NCI-H69 (cell line): ENCODE measurements at regions not wholly inside any gene's neighbourhood (a gene's known extent, or its start where the extent isn't known, plus 50 kb on each side); places are given as distances from the start of the nearest gene placed in this dataset.

Source experiments
- DNase-seq: peaks from one replicate; lab custom pipeline; 2025; lab: John Stamatoyannopoulos, UW

DNA sequence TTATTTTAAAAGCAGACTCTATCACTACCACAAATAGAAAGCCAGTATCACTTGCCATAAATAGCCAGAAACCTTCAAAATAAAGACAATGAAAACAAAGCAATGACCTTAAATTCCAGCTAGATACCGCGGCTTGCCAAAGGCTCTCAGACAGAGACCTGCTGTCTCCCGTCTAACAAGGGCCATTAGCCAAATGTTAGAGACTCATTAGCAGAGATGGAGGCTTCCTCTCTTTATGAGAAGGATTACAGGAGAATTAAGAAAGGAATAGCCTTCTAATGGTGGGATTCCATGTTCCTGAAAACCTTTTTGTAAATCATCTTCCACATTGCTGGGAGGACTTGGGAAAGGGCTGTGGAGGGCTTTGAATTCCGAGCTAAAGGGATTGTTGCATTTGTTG is 206.7 kb downstream of the AACS start:
- DNase-seq: no peak

DNA sequence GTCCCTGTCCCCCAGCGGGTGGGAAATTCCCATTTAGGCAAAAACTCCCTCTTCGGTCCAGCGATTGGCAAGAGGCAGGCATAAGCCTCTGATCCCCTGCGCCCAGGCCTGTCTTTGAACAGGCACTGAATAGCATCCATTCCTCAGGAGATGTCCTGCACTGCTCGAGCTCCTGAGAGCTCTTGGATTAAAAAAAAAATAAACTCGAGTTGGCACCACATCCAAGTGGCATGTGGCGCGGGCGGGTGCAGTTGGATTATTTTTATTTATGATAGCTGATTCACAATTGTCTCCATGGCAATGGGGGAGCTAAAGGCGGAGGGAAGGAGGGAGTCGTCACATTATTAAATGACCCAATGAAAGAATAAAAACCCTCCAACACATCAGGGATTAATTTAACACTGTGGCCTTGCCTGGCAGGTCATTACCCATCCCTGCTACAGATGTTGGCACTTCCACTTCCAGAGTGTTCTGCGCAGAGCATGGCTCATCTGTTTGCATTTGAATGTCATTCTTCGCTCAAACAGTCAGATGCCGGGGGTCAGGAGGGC is 207.2 kb downstream of the AACS start:
- no peak for DNase-seq

DNA sequence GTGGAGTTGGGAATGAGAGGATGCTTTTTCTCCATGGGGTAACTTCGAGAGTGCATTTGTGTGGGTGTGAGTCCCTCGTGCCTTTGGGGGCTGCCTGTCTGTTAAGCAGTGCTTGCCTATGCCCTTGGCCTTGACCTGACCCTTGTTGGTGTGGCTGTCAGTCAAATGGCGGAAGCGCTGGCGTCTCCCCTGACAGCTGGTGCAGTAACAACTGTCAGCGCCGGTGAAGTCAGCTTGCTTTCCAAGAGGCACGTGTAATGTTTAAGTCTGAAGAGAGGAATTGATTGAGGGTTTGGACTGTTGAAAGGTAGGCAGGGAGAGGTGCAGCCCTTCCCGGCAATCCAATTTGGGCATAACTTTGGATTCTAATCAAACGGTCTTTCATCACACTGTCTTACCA is 211.3 kb downstream of the AACS start:
- DNase-seq: no peak

DNA sequence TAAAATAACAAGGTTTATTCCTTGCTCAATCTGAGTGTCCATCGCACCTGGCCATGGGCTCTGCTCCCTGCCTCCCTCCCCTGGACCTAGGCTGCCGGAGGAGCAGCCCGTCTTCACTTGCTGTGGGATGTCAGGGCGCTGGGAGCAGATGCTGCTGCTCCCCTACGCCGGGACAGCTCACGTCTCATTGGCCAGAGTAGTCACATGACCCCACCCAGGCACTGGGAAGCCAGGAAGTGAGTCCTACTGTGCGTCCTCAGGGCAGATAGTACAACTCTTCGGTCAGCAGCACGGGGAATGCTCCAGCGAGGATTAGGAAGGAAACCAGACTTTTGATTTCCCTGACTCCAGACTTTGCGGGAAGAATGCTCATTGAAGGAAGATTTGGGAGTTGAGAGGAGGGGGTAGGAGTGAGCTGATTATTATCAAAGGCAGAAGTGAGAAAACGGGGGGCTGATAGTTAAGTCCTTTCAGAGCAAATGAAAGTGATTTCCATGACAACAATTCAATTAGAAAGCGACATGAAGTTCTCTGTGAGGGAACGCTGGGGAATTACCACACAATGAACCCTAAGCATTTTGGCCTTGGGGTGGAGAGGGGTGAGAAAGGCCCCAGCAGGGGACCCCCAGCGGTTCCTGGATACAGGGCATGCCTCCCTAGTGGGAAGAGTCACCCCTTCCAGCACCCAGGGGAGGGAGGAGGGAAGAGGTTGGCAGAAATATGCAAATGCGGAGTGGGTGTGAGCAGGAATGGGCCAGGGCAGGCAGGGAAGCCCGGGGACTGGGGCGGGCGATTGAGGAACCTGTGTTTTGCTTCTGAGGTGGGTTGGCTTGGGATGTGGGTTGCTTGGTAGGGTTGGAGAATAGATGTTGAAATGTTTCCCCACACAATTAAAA is 215.5 kb downstream of the AACS start:
- no peak for DNase-seq

DNA sequence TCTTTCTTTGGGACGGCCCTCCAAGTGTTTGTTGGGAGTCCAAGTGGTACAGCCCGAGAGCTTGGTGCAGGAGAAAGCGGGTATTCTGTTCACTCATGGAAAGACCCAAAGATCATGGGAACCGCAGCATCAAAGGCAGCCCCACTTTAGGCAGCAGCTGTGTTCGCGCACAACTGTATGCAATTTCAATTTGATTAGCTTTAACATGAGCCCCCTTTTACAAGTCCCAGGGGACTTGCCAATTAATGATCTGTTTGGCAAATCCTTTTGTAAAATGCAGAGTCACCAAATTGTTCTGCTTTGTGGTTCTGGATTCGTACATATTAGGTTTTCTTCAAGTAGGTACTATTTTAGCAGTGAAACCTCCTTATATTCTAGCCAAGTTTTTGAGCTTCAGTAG is 217.7 kb downstream of the AACS start:
- DNase-seq: no peak

DNA sequence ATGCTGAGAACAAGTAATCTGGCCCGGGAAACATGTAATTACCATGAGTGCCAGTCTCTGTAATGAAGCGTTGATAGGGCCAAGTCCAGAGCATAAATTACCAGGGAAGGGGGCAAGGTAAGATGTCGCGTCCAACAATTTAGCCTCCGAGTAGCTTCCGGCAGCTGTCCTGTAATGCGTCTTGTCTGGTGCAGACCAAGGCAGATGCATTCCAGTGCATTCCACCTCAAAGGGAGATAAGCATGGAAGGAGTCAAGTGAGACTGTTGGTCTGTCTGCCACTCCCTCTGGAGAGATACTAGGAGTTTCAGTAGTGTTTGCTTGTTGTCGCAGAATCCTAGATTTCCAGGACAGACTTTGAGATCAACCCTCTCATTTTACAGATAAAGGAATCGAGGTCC is 218.3 kb downstream of the AACS start:
- DNase-seq: peak; percentile 24

DNA sequence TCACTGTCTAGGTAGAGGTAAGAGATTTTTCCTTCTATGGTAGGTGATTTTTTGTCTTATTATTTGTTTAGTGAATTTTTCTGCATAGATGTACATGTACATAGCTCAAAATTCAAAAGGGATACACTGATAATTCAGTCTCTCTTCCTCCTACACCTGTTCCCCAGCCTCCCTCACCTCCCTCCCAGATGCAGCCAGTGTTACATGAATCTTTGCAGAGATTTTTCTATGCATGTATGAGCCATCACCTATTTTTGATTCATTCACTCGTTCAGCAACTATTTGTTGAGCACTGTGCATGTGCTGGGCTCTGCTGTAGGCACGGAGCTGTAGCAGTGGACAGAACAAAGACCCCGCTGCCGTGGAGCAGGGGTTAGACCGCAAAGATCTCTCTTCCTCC is 218.9 kb downstream of the AACS start:
- DNase-seq: no peak

DNA sequence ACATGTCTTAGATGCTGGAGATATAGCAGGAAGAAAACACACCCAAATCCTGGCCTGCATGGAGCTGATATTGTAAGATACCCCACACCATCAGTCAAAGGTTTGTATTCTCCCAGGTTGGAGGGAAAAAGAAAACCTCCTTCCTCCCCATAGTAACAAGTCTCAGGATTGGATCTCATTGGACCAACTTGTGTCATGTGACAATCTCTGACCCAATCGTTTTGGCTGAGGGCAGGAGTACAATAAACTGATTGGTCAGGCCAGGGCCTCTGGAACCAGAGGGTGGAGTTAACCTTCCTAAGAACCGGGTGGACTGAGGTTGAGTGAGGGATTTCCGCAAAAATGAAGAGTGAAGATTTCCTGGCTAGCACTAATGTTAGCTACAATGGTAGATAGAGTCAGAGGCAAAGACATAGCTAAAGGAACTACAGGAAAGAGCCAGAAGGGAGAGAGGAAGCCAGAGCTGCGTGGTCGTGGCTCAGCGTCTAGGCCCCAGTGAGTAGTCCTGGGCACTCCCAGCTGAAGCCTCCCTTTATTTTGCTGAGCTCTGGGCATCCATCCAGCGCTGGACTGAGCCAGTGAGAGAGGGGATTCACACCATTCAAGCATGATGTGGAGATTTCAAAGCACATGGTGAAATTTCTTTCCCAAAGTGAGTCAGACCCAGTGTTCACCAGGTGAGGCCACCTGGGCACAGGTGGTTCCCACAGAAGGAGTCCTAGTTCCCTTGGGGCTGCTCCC is 219.9 kb downstream of the AACS start:
- DNase-seq: no peak

DNA sequence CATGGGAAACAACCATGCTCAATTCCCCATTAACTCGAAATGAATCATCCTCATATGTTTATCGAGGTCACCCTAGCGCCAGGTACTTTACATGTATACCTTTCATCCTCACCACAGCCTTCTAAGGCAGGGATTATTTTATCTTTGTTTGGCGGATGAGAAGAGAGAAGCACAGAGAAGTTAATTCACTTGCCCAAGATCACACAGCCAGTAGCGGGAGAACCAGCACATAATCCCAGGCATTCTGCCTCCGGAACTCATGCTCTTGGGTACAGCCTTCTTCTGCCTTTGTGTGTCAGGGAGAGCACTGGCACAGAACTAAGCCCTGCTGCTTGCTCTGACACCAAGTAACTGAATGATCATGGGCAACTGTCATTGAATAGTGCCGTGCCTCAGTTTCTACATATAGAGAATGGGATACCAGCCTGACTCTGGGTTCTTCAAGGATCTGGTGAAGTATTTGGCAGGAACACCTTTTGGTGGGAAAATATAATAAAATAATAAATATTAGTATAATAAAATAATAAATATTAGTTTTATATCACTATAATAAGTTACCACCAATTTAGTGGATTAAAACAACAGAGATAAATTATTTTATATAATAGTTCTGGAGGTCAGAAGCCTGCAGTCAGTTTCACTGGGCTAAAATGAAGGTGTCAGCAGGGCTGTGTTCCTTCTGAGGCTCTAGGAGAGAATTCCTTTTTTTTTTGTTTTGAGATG is 220.9 kb downstream of the AACS start:
- DNase-seq: no peak

DNA sequence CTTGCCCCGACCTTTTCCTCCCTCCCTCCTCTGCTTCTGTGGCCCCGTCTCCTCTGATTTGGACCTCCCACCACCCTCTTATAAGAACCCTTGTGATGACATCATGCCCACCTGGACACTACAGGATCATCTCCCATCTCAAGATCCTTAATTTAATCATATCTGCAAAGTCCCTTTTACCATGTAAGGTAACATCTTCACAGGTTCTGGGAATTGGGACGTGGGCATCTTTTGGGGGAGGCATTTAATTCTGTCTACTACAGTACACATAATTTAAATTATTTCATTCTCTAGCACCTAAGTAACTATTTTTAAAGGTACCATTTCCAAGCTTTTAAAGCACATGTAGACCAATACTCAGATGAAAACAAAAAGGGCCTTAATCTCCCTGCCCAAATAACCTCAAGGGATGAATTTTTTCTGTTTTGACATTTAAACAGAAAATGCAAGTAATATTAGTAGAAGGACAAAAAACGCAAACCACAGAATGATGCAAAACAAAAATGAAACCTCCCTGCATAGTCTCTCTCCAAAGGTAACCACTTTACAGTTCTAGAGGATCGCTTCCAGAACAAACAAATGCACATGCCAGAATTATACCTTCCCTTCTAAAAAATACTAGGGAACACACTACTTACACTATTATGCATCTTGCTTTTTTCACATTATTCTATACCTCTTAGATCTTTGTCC is 222.1 kb downstream of the AACS start:
- no peak for DNase-seq

DNA sequence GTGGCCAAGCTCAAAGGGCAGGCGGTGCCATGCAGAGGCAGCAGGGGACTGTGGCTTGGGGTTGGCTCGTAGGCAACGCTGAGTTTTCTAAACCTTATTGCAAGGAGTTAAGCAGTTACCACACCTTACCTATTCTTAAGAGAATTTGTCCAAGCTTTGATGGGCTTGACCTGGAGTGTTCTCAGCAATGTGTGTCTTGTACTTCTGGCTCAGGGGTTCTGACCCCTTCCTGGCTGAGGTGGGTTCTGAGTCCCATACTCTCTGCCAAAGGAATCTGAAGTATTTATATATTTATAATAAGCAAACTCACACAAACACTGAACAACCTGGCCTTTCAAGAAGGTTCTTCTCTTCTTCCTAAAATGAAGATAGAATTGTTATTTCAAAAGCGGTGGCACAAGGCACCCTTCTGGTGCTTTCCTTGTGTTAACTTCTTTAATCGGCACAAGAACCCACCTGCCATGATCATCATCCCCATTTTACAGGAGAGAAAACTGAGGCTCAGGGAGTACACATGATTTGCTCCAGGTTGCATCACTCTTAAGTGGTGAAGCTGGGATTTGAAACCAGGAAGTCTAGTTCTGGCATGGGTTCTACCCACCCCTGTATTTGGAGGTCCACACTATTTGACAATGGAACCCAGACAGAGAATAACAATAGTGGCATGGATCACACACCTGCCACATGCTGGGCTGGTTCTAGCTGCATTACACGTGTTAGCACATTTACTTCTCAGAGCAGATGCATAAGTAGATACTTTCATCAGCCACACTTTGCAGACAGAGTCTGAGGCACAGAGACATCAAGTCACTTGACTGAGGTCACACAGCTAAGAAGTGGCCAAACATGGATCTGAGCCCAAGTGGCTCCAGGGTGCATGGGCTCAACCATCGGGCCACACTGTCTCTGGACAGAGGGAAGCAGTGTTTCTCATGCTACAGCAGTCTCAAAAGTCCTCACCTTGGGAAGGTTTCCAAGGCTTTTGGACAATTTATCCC is 224.0 kb downstream of the AACS start:
- no peak for DNase-seq

DNA sequence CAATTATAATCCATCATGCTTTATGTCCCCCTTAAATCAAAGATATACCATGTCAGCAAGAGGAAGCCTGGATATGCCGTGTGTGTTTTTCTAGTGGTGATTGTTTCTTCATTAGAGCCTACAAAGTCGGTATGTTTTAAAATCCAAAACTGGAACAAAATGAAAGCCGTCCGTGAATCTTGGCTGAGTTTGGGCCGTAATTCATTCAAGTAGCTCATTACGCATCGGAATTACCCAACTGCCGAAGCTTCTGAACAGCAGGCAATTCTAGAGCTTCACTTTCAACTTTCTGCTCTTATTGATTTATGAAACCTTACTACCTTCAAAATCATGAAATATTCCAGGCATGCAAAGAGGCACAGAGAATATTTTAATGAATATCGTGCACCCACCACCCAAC is 224.7 kb downstream of the AACS start:
- DNase-seq: no peak

DNA sequence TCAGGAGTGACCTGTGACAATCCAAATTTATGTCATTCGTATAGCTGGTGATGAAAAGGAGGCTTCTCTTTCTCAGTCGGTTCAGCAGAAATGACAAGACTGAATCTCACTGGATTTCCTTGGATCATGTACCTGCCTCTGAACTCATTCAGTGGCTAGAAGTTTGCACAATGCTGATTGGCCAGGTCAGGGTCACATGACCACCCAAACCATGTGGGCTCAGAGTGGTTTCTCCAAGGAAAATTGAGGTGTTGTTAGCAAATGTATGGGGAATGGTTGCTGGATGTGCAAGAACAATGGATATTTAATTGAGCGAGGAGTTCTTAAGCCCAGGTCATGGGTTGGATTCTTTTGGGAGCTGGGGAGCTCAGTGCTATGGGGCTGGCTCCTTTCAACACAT is 227.5 kb downstream of the AACS start:
- DNase-seq: no peak

DNA sequence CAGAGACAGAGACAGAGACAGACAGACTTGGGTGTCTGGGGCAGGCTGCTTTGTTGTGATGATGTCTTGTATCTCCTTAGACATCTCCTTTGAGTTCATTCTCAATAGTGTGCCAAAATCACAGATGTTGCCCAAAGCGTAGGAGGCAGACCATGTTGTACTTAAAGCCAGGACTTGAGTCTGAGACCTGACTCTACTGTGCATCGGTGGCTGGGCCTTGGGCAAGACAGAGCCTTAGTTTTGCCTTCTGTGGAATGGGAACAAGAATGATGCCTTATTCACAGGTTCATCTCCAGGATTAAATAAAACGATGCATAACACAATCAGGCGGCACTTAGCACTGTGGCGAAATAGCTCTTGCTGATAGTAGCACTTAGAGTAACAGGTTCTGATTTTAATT is 230.3 kb downstream of the AACS start:
- DNase-seq: no peak

DNA sequence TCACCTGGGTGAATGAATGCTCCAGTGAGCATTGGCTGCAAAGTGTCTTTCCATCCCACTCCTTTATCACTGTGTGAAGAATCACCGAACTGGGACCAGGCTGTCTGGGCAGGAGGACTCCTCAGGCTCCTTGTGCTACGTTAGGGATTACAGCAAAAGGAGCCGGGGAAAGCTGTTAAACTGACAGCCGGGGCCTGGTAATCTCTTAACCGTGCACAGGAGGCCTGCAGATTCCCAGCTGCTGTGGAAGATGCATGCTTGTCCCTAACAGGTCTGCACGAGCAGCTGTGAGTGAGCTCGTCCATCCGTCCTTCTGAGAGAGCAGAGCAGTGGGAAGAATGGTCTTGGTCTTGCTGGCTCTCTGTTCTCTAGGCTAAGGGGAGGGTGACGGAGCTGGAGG is 231.5 kb downstream of the AACS start:
- DNase-seq: no peak

DNA sequence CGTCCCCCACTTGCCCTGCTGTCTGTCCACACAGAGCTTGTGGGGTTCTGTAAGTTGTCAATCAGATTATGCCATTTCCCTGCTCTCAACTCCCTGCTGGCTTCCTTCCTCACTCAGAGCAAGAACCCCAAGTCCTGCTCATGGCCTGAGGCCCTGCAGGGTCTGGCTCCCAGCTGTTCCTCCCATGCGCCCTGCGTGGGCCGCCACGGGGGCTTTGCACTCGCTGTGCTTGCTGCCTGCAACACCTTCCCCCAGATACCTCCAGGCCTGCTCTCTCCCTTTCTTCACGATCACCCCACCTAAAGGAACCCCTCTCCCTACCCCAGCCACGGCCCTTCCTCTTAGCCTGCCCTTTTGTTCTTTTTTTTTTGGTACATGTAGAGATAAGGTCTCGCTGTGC is 234.6 kb downstream of the AACS start:
- no peak for DNase-seq

DNA sequence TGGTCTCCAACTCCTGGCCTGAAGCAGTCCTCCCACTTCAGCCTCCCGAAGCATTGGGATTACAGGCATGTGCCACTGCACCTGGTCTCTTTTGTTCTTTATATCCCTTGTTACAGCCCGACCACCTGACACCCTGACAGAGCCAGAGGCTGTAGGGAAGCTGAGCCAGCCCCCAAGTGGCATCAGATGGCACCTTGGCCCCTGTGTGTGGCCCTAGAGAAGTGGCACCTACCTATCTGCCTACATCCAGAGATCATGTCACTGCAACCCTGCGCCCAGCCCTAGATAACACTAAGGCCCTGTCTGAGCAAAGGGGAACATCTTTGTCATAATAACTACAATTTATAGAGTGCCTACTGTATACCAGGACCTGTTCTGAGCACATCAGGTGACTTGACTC is 235.0 kb downstream of the AACS start:
- DNase-seq: no peak

DNA sequence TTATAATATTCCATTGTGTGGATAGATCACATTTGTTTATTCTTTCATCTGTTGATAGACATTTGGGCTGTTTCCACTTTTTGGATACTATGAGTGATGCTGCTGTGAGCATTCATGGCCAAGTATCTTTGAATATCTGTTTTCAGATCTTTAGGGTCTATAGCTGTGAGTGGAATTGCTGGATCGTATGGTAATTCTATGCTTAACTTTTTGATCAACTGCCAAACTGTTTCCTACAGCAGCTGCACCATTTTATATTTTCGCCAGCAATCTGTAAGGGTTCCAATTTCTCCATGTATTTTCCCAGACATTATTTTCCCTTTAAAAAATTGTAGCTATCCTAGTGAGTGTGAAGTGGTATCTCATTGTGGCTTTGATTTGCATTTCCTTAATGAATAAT is 238.1 kb downstream of the AACS start:
- DNase-seq: no peak

DNA sequence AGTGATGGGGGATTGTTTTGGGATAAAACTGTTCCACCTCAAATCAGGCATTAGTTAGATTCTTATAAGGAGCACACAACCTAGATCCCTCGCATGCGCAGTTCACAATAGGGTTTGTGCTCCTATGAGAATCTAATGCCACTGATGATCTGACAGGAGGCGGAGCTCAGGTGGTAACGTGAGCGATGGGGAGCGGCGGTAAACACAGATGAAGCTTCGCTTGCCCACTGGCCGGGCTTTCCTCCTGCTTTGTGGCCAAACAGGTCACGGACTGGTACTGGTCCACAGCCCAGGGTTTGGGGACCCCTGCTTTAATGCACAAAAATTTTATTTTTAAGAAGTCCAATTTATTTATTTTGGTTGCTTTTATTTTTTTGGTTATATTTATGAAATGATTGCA is 238.8 kb downstream of the AACS start:
- no peak for DNase-seq

DNA sequence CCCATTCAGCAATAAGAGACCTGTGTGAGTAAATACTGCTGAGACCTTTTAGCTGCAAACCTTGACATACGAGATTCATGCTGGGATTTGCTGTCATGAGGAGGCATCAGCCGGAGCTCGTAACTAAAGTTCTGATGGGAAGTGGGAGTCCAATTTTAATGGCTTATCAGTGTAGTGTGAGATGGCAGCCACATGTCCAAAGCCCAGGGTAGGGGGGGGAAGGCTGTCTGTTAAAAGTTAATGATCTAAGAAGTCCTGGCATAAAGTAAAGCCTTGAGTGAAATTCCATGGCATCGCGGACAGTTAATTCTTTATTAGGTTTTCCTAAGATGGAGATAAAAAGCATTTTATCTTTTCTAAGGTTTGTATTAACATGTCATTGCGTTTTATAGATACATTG is 240.0 kb downstream of the AACS start:
- DNase-seq: no peak

DNA sequence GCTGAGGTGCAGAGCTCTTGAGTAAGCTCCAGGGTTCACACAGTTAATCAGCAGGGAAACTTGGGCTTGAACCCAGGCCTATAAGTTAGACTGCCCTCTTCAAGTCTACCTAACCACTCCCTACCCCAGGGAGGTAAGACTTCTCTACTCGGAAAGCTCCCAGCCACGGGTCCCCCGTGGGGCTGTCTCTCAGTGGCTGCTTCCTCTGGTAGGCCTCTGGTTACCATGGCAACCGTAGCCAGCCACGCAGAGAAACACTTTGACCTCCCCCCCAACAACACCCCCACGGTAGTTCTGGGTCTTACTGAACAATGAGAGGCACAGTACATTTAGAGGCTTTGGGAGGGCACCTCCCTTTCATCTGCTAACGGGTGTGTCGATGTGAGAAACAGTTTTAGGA is 245.2 kb downstream of the AACS start:
- no peak for DNase-seq
